Liver (tissue), 8 donors: ENCODE measurements at regions not wholly inside any gene's neighbourhood (a gene's known extent, or its start where the extent isn't known, plus 50 kb on each side); places are given as distances from the start of the nearest gene placed in this dataset.

Source experiments
- DNase-seq: peaks from one replicate; pipeline ENCODE4 v3.0.0-alpha.2; 2017; ENCODE audit warnings: low spot score
- H3K27ac ChIP-seq, 2 donors: one replicate each; pipeline ENCODE4 v1.7.0; 2013; ENCODE audit warnings: inconsistent platforms in 2 of 2, low read length in 2 of 2, control low read depth in 1 of 2, low read depth in 1 of 2, mild to moderate bottlenecking in 1 of 2
- H3K27me3 ChIP-seq, 4 donors: one replicate each; pipeline versions ENCODE4 v1.6.1 to v1.7.0; 2013; ENCODE audit warnings: low read length in 3 of 4, inconsistent platforms in 1 of 4, mild to moderate bottlenecking in 1 of 4, moderate library complexity in 1 of 4; ENCODE audit not compliant: control insufficient read depth in 4 of 4, insufficient read depth in 4 of 4
- H3K36me3 ChIP-seq, 4 donors: one replicate each; pipeline versions ENCODE4 v1.6.1 to v1.7.0; 2013; ENCODE audit warnings: low read length in 3 of 4, mild to moderate bottlenecking in 3 of 4, low read depth in 1 of 4, moderate library complexity in 1 of 4; ENCODE audit not compliant: control insufficient read depth in 4 of 4, insufficient read depth in 3 of 4
- H3K4me1 ChIP-seq, 4 donors: one replicate each; pipeline versions ENCODE4 v1.6.1 to v1.7.0; 2013; ENCODE audit warnings: low read length in 3 of 4, mild to moderate bottlenecking in 3 of 4, moderate library complexity in 1 of 4; ENCODE audit not compliant: control insufficient read depth in 4 of 4, insufficient read depth in 4 of 4
- H3K4me3 ChIP-seq, 3 donors: one replicate each; pipeline versions ENCODE4 v1.6.1 to v1.7.0; 2013; ENCODE audit warnings: low read length in 3 of 3, control low read depth in 1 of 3, low read depth in 1 of 3, mild to moderate bottlenecking in 1 of 3
- H3K9ac ChIP-seq, 2 donors: one replicate each; pipeline ENCODE4 v1.7.0; 2013; ENCODE audit warnings: low read length in 2 of 2, mild to moderate bottlenecking in 2 of 2, moderate library complexity in 2 of 2, control low read depth in 1 of 2, low read depth in 1 of 2
- H3K9me3 ChIP-seq, 4 donors: one replicate each; pipeline versions ENCODE4 v1.6.1 to v1.7.0; 2013; ENCODE audit warnings: low read length in 3 of 4; ENCODE audit not compliant: control insufficient read depth in 4 of 4
- ATF3 ChIP-seq: IDR thresholded peaks from 2 replicates; pipeline ENCODE4 v1.6.1; 2016; ENCODE audit warnings: antibody characterized with exemption
- CTCF ChIP-seq: fragments of 150-350 bp; IDR thresholded peaks from 2 replicates; pipeline ENCODE4 v1.5.1; 2017; ENCODE audit warnings: improper control_type of control experiment, low read depth, low read length; ENCODE audit not compliant: missing input control
- EGR1 ChIP-seq, 2 donors: IDR thresholded peaks; 2 replicates each; pipeline ENCODE4 v1.6.1; 2016 to 2018; ENCODE audit warnings: antibody characterized with exemption in 2 of 2, low read depth in 2 of 2
- FOXA1 ChIP-seq: IDR thresholded peaks from 2 replicates; pipeline ENCODE4 v1.6.1; 2016; ENCODE audit warnings: antibody characterized with exemption
- FOXA2 ChIP-seq: IDR thresholded peaks from 2 replicates; pipeline ENCODE4 v1.6.1; 2016; ENCODE audit warnings: antibody characterized with exemption
- GABPA ChIP-seq, 2 donors: IDR thresholded peaks in 1 of 2; conservative IDR thresholded peaks in 1 of 2; 2 replicates each; pipeline ENCODE4 v1.6.1; 2016; ENCODE audit warnings: antibody characterized with exemption in 2 of 2, mild to moderate bottlenecking in 1 of 2, moderate library complexity in 1 of 2
- HNF4A ChIP-seq, 2 donors: conservative IDR thresholded peaks; 2 replicates each; pipeline ENCODE4 v1.6.1; 2016; ENCODE audit warnings: antibody characterized with exemption in 2 of 2, mild to moderate bottlenecking in 2 of 2
- HNF4G ChIP-seq: IDR thresholded peaks from 2 replicates; pipeline ENCODE4 v1.6.1; 2016; ENCODE audit warnings: antibody characterized with exemption
- JUND ChIP-seq, 2 donors: IDR thresholded peaks; 2 replicates each; pipeline ENCODE4 v1.6.1; 2016; ENCODE audit warnings: antibody characterized with exemption in 2 of 2
- MAX ChIP-seq: IDR thresholded peaks from 2 replicates; pipeline ENCODE4 v1.6.1; 2016; ENCODE audit warnings: antibody characterized with exemption
- NR2F2 ChIP-seq: IDR thresholded peaks from 2 replicates; pipeline ENCODE4 v1.6.1; 2016; ENCODE audit warnings: antibody characterized with exemption
- RAD21 ChIP-seq, 2 donors: IDR thresholded peaks; 2 replicates each; pipeline ENCODE4 v1.6.1; 2016; ENCODE audit warnings: antibody characterized with exemption in 2 of 2, mild to moderate bottlenecking in 2 of 2
- REST ChIP-seq: IDR thresholded peaks from 2 replicates; pipeline ENCODE4 v1.6.1; 2016; ENCODE audit warnings: antibody characterized with exemption, mild to moderate bottlenecking
- RXRA ChIP-seq, 2 donors: IDR thresholded peaks; 2 replicates each; pipeline ENCODE4 v1.6.1; 2017 to 2018; ENCODE audit warnings: antibody characterized with exemption in 2 of 2, mild to moderate bottlenecking in 1 of 2
- SP1 ChIP-seq: IDR thresholded peaks from 2 replicates; pipeline ENCODE4 v1.6.1; 2018; ENCODE audit warnings: antibody characterized with exemption, mild to moderate bottlenecking
- TAF1 ChIP-seq: conservative IDR thresholded peaks from 2 replicates; pipeline ENCODE4 v1.6.1; 2016; ENCODE audit warnings: antibody characterized with exemption, mild to moderate bottlenecking
- YY1 ChIP-seq: IDR thresholded peaks from 2 replicates; pipeline ENCODE4 v1.6.1; 2016; ENCODE audit warnings: antibody characterized with exemption, mild to moderate bottlenecking
- ZBTB33 ChIP-seq: IDR thresholded peaks from 2 replicates; pipeline ENCODE4 v1.6.1; 2016; ENCODE audit warnings: antibody characterized with exemption
- WGBS: extraction: QIAGEN DNeasy Blood & Tissue Kit; methylation state at CpG from one replicate; pipeline ENCODE4 v1.1.7; 2013; 5-methylcytosine and 5-hydroxymethylcytosine counted together
- donor health status: healthy.
- donor health status: healthy.
- donor health status: healthy.
- donor health status: healthy.
- donor health status: healthy.

GRCh38 chr6:51335543-51335942 is 516.9 kb downstream of the TFAP2B start:
- DNase-seq: no peak
- Histone ChIP-seq H3K4me1 (peaks cover 0 to 14% (median 11%) of the 10 kb centered on the region in 4 donors), H3K9ac (no peak overlapping the region), H3K27me3 (no peaks in the 10 kb centered on the region), H3K27ac (no peak overlapping the region), H3K36me3 (no peaks in the 10 kb centered on the region), H3K4me3 (no peak overlapping the region), H3K9me3 (no peaks in the 10 kb centered on the region)
- TF ChIP-seq HNF4A (conservative IDR thresholded peaks at IDR 0.05) (peak; percentile 59 to 78), RXRA (IDR thresholded peaks at IDR 0.05) (peak in 1 of 2 donors; percentile 66), REST (peak; percentile 23), GABPA (IDR thresholded peaks at IDR 0.05 in 1 of 2, conservative IDR thresholded peaks at IDR 0.05 in 1 of 2) (no peak), FOXA2 (peak; percentile 78), ATF3 (no peak), CTCF (no peak), RAD21 (IDR thresholded peaks at IDR 0.05) (peak; percentile 32 to 44), JUND (IDR thresholded peaks at IDR 0.05) (peak in 1 of 2 donors; percentile 22), ZBTB33 (peak; percentile 53), FOXA1 (peak; percentile 26), NR2F2 (no peak), EGR1 (IDR thresholded peaks at IDR 0.05; ENCODE audit: low read depth in 2 of 2) (no peak), HNF4G (no peak), YY1 (peak; percentile 73), SP1 (peak; percentile 10), TAF1 (no peak), MAX (peak; percentile 38)
- WGBS: 36% methylated on average over 2 of the region's 2 CpGs
